RPMI8226 (cell line): ENCODE measurements at regions not wholly inside any gene's neighbourhood (a gene's known extent, or its start where the extent isn't known, plus 50 kb on each side); places are given as distances from the start of the nearest gene placed in this dataset.
"Not testable (repeated sequence)": the region's sequence is repeated elsewhere in the genome, so short reads cannot be mapped to it uniquely, and the experiment has no call there.

Experiments
- DNase-seq: peaks from one replicate; pipeline ENCODE4 v3.0.0-alpha.2; 2015

GRCh38 chr1:172839639-172840038 lies 180.7 kb downstream of the FASLG start:
- not testable (repeated sequence) for DNase-seq

- no peak for DNase-seq
Measured at GRCh38 chr1:172843444-172843843, 184.5 kb downstream of the FASLG start.

- DNase-seq = peak; percentile 26
Measured at GRCh38 chr1:172845371-172845770, 186.5 kb downstream of the FASLG start.

- no peak for DNase-seq
Measured at GRCh38 chr1:172845865-172846264, 187.0 kb downstream of the FASLG start.

- DNase-seq = not testable (repeated sequence)
Measured at GRCh38 chr1:172847814-172848213, 188.9 kb downstream of the FASLG start.

- no peak for DNase-seq
Measured at GRCh38 chr1:172849653-172850052, 190.8 kb downstream of the FASLG start.

- DNase-seq = no peak
Measured at GRCh38 chr1:172851077-172851476, 192.2 kb downstream of the FASLG start.

- DNase-seq = no peak
Measured at GRCh38 chr1:172851856-172852255, 193.0 kb downstream of the FASLG start.

GRCh38 chr1:172855983-172856382 lies 194.8 kb downstream of the TNFSF18 start:
- DNase-seq = not testable (repeated sequence)

GRCh38 chr1:172863031-172863430 lies 187.7 kb downstream of the TNFSF18 start:
- no peak for DNase-seq

GRCh38 chr1:172867216-172867818 lies 183.4 kb downstream of the TNFSF18 start:
- DNase-seq = no peak

GRCh38 chr1:172870901-172871606 lies 179.7 kb downstream of the TNFSF18 start:
- no peak for DNase-seq

- no peak for DNase-seq
Measured at GRCh38 chr1:172874950-172875349, 175.8 kb downstream of the TNFSF18 start.

GRCh38 chr1:172875892-172876291 lies 174.8 kb downstream of the TNFSF18 start:
- DNase-seq = no peak

GRCh38 chr1:172882385-172882784 lies 168.4 kb downstream of the TNFSF18 start:
- no peak for DNase-seq

GRCh38 chr1:172882791-172883386 lies 167.9 kb downstream of the TNFSF18 start:
- no peak for DNase-seq

- peak; percentile 53 for DNase-seq
Measured at GRCh38 chr1:172883387-172883791, 167.4 kb downstream of the TNFSF18 start.

GRCh38 chr1:172883844-172884243 lies 166.9 kb downstream of the TNFSF18 start:
- peak; percentile 47 for DNase-seq

- no peak for DNase-seq
Measured at GRCh38 chr1:172885411-172885810, 165.3 kb downstream of the TNFSF18 start.

- no peak for DNase-seq
Measured at GRCh38 chr1:172885971-172886370, 164.8 kb downstream of the TNFSF18 start.

- DNase-seq = no peak
Measured at GRCh38 chr1:172887162-172887561, 163.6 kb downstream of the TNFSF18 start.

- DNase-seq = no peak
Measured at GRCh38 chr1:172893146-172893841, 157.4 kb downstream of the TNFSF18 start.

GRCh38 chr1:172894349-172895049 lies 156.2 kb downstream of the TNFSF18 start:
- DNase-seq = no peak
